HUES48 (cell line): ENCODE measurements at regions not wholly inside any gene's neighbourhood (a gene's known extent, or its start where the extent isn't known, plus 50 kb on each side); places are given as distances from the start of the nearest gene placed in this dataset.
A peak's percentile ranks its signal among the peaks of the same experiment; 100 is the strongest.

Experiments used
- H3K27ac ChIP-seq: one replicate; pipeline ENCODE4 v1.7.0; 2013; ENCODE audit warnings: low read depth, low read length, inconsistent platforms
- H3K27me3 ChIP-seq: 2 replicates; pipeline ENCODE4 v1.6.1; 2013; ENCODE audit warnings: mild to moderate bottlenecking, low read length; ENCODE audit not compliant: control insufficient read depth, insufficient read depth
- H3K36me3 ChIP-seq: 2 replicates; pipeline ENCODE4 v1.6.1; 2013; ENCODE audit warnings: low read length; ENCODE audit not compliant: control insufficient read depth, insufficient read depth
- H3K4me1 ChIP-seq: 2 replicates; pipeline ENCODE4 v1.6.1; 2013; ENCODE audit warnings: mild to moderate bottlenecking, low read length; ENCODE audit not compliant: control insufficient read depth, insufficient read depth
- H3K4me3 ChIP-seq: 2 replicates; pipeline ENCODE4 v1.5.1; 2013; ENCODE audit warnings: mild to moderate bottlenecking, low read depth, low read length
- H3K9ac ChIP-seq: 2 replicates; pipeline ENCODE4 v1.6.1; 2013; ENCODE audit warnings: mild to moderate bottlenecking, low read depth, low read length, moderate library complexity
- H3K9me3 ChIP-seq: 2 replicates; pipeline ENCODE4 v1.6.1; 2013; ENCODE audit warnings: low read length; ENCODE audit not compliant: control insufficient read depth, insufficient read depth

DNA sequence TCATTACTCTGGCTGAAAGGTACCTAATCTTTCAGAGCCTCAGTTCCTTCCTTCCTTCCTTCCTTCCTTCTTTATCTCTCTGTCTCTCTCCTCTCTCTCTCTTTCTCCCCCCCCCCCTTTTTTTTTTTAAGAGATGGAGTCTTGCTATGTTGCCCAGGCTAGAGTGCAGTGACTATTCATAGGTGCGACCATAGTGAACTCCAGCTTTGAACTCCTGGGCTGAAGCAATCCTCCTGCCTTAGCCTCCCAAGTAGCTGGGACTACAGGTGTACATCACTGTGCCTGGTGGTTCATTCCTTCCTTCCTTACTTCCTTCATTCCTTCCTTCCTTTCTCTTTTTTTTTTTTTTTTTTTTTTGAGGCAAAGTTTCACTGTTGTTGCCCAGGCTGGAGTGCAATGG lies 64.3 kb upstream of the MAP4K3 start:
- H3K4me1 ChIP-seq = peaks cover 22% of the 10 kb centered on the region
- no peak overlapping the region for H3K9ac ChIP-seq
- no peak overlapping the region for H3K27ac ChIP-seq
- H3K36me3 ChIP-seq = no peaks in the 10 kb centered on the region
- no peaks in the 10 kb centered on the region for H3K27me3 ChIP-seq
- H3K9me3 ChIP-seq = no peaks in the 10 kb centered on the region; the same call in 1 of the 2 replicates
- no peak overlapping the region for H3K4me3 ChIP-seq

DNA sequence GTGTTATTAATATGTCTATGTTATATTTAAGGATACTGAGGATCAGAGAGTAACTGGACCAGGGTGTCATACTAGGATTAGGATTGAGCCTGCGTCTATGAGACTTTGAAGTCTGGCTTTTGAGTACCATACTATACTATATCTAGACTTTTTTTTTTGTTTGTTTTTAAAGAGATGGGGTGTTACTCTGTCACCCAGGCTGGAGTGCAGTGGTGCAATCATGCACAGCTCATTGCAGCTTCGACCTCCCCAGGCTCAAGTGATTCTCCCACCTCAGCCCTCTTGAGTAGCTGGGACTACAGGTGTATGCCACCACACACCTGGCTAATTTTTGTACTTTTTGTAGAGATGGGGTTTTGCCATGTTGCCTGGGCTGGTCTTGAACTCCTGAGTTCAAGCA lies 66.2 kb upstream of the MAP4K3 start:
- Histone ChIP-seq H3K4me1 (peaks cover 25% of the 10 kb centered on the region), H3K9ac (no peak overlapping the region), H3K36me3 (no peaks in the 10 kb centered on the region), H3K4me3 (no peak overlapping the region), H3K27me3 (no peaks in the 10 kb centered on the region), H3K9me3 (no peaks in the 10 kb centered on the region; the same call in 1 of the 2 replicates), H3K27ac (no peak overlapping the region)

DNA sequence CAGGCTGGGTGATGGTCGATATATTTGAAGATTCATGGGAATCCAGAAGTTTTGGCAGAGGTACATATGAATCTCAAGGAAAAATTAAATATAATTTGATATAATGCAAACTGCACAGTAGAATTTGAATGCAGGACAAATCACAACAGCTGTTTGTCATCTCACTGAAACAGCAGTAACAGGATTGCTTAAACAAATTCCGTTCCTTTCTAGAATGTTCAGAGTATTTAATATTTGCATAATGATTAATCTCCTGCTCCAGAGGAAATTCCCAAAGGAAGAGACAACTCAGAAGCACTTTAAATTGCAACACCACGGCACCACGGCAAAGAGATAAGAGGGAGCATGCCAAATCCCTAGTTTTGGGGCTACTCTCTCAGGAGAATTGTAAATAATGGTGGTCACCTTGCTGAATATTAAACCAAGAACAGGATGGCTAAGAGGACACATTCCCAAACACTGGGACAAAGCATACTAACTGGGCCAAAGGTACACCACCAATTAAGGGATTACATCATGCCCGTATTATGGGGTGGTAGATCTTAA lies 67.8 kb upstream of the MAP4K3 start:
- Histone ChIP-seq H3K27me3 (no peaks in the 10 kb centered on the region), H3K27ac (peak overlapping the region; percentile 18), H3K9me3 (no peaks in the 10 kb centered on the region; the same call in 1 of the 2 replicates), H3K36me3 (no peaks in the 10 kb centered on the region), H3K4me3 (no peak overlapping the region), H3K4me1 (peaks cover 14% of the 10 kb centered on the region; the same call in 1 of the 2 replicates), H3K9ac (no peak overlapping the region)

DNA sequence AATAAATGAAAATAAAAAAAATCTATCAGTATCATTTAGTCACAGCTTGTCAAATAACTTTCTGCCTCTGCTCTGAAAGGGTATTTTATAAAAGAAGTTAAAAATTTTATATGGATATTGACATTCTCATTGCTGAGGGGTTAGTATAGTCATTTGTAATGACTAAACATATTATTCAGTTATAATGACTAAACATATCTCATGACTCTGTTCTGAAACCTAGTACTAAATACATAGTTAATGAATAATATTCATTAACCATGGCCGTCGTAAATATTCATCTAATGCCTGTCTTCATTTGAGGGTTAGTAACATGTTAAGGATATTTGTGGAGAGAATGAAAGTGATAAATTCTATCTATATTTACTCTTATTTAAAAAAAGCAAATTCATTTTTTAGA lies 69.1 kb upstream of the MAP4K3 start:
- Histone ChIP-seq H3K27me3 (no peaks in the 10 kb centered on the region), H3K27ac (no peak overlapping the region), H3K36me3 (no peaks in the 10 kb centered on the region), H3K9ac (no peak overlapping the region), H3K9me3 (no peaks in the 10 kb centered on the region), H3K4me3 (no peak overlapping the region), H3K4me1 (peaks cover 14% of the 10 kb centered on the region; the same call in 1 of the 2 replicates)

DNA sequence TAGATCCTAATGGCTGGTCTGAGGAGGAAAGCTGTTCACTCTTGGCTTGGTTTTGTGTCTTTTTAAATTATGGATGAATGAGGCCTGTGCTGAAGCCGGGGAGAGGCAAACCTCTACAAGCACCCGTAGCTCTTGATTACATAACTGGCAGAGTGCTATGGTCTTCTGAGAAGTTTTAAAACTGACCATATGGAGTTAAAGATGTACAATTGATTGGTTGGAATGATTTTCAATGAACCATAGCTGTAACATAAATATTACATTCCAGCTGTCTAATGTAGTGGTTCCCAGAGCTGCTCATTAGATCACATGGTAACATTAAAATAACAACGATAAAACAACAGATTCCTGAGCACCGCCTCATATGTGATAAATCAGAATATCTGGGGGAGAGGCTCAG lies 71.1 kb upstream of the MAP4K3 start:
- H3K4me1 ChIP-seq = peaks cover 22% of the 10 kb centered on the region; the same call in 1 of the 2 replicates
- no peaks in the 10 kb centered on the region for H3K9me3 ChIP-seq
- H3K27me3 ChIP-seq = no peaks in the 10 kb centered on the region
- H3K4me3 ChIP-seq = no peak overlapping the region
- no peaks in the 10 kb centered on the region for H3K36me3 ChIP-seq
- H3K27ac ChIP-seq = no peak overlapping the region
- H3K9ac ChIP-seq = no peak overlapping the region

DNA sequence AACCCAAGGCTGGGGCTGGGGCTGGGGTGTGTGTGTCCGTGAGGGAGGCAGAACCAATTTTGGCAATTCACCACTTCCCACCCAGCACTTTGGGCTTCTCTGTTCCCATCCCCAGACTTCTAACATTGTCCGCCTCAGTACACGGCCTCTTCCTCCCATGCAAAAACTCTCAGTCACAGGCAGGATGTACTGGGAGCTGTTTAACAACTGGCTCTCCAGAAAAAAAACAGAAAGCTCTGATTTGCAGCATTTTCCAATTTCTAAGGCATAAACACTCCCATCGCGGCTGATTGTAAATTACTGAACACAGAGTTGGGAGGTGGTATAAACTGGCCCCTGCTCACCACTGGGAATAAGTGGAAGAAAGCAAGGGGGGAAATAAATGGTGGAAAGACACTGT lies 73.1 kb upstream of the MAP4K3 start:
- no peak overlapping the region for H3K4me3 ChIP-seq
- H3K9me3 ChIP-seq = no peaks in the 10 kb centered on the region
- H3K9ac ChIP-seq = no peak overlapping the region
- peaks cover 19% of the 10 kb centered on the region for H3K4me1 ChIP-seq
- H3K27ac ChIP-seq = no peak overlapping the region
- H3K27me3 ChIP-seq = no peaks in the 10 kb centered on the region
- no peaks in the 10 kb centered on the region for H3K36me3 ChIP-seq

DNA sequence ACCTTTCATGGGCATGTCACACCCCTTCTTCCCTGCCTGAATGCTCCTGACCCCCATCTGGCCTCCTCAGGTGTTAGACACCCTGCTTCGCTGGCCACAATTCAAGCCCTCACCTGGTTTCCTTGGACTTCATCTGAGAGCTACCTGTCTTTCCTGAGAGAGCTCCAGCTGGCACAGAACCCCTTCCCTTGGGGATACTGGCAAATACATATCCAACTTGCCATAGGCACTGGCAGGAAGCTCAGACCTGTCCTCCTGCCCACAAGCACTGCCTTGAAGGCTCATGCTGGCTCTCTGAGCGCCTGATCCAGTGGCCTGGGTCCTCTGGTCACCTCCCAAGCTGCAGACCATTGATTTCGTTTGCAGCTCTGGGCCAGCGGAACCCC lies 74.1 kb upstream of the MAP4K3 start:
- Histone ChIP-seq H3K4me3 (no peak overlapping the region), H3K27ac (no peak overlapping the region), H3K4me1 (peaks cover 30% of the 10 kb centered on the region), H3K27me3 (no peaks in the 10 kb centered on the region), H3K9me3 (no peaks in the 10 kb centered on the region), H3K9ac (no peak overlapping the region), H3K36me3 (no peaks in the 10 kb centered on the region)

DNA sequence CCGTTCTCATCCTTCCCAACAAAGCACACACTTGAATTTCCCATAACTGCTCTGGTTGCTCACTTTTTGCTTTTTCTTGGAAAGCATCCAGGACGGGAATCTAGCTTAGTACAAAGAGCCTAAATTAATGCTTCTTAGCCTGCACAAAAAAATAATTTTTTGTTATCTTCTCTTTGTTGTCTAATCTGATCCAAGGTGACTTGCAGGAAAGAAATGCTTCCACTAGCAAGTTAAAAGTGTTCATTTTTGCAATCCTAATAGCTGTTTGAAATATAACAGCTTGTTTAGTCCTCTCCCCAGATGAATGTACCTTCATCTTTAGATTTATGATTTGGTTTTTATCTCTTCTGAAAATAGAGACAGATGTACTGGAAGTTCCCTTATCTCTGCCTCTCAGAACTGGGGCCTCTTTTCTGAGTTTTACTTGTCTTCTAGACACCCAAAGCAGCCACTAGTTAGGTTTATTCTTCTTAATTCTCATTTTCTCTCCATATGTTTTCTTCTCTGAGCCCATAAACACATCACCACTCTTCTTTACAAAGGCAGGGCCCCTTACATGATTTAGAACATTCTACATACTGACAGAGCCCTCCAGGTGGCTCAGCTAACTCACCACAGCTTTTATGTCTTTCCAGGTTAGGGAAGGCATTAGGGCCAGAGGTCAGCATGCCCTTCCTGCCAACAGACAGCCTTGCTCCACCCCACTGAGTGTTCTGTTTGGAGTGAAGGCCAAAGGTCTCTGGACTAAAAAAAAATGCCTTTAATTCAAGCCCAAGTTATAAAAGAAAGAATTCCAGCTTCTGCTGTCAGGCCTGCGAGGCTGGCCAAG lies 74.7 kb upstream of the MAP4K3 start:
- H3K27me3 ChIP-seq = no peaks in the 10 kb centered on the region
- peaks cover 33% of the 10 kb centered on the region for H3K4me1 ChIP-seq
- no peak overlapping the region for H3K4me3 ChIP-seq
- no peak overlapping the region for H3K9ac ChIP-seq
- no peaks in the 10 kb centered on the region for H3K9me3 ChIP-seq
- H3K36me3 ChIP-seq = no peaks in the 10 kb centered on the region
- no peak overlapping the region for H3K27ac ChIP-seq

DNA sequence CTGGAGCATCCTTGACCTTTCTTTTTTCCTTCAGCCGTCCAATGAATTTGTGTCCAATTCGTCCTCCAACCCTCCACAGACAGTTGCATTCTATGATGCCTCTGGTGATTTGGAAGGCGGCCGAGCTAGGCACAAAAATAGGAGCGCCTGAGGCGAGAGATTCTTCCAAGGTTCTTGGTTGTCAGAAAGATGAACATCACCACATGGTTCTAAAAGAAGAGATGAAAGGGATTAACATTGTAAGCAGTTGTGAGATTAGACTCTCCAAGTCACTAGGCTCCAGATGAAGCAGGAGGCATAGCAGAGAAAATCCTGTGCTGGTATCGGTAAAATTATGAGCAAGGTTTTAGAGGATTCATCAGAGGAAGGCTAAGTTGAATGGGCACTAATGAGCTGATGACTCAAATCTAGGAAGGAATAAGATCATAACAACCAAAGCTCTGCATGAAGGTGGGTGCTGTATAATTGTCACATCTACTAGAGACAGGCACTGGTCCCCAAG lies 75.4 kb upstream of the MAP4K3 start:
- Histone ChIP-seq H3K27me3 (no peaks in the 10 kb centered on the region), H3K4me1 (peaks cover 40% of the 10 kb centered on the region), H3K36me3 (no peaks in the 10 kb centered on the region), H3K9ac (no peak overlapping the region), H3K9me3 (no peaks in the 10 kb centered on the region), H3K4me3 (no peak overlapping the region), H3K27ac (no peak overlapping the region)

DNA sequence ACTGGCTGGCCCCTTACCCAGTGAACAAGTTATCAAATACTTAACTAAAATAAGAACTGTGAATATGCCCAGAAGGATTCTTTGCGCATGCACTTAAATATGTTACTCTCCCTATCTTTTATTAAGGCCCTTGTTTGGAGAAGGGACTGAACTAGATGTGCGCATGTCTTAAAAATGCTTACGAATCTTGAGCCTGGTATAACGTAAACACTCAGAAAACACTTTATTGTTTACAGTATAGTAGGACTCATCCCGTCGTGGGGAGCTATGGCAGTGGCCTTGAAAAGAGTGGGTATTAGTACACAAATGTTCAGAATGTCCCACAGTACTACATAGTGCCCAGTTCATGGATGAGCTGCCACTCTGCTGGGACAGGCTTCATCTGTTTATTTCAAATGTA lies 75.9 kb upstream of the MAP4K3 start:
- no peaks in the 10 kb centered on the region for H3K27me3 ChIP-seq
- no peak overlapping the region for H3K9ac ChIP-seq
- no peaks in the 10 kb centered on the region for H3K36me3 ChIP-seq
- peaks cover 44% of the 10 kb centered on the region for H3K4me1 ChIP-seq
- no peak overlapping the region for H3K27ac ChIP-seq
- no peaks in the 10 kb centered on the region for H3K9me3 ChIP-seq
- no peak overlapping the region for H3K4me3 ChIP-seq

DNA sequence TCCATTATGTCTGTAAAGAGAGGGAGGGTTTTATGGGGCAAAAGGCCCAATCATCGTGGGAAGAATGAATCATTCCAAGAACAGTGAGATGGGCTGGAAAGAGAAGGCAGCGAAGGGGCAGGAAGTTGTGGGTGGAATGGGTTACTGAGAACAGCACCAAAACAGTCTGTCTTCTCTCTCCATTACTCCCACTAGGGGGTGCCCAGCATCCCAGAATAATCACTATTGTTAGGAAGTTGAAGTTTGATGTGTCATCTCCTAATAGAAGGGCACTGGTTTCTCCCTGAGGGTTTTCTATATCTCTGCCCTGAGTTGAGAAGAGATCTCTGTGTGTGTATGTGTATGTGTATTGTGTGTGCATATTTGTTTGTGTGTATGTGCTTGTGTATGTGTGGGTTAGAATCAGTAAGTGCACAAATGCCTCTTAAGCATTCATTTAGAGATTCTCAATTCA lies 76.6 kb upstream of the MAP4K3 start:
- Histone ChIP-seq H3K36me3 (no peaks in the 10 kb centered on the region), H3K27ac (peak overlapping the region; percentile 3), H3K27me3 (no peaks in the 10 kb centered on the region), H3K4me3 (no peak overlapping the region), H3K4me1 (peaks cover 44% of the 10 kb centered on the region), H3K9me3 (no peaks in the 10 kb centered on the region), H3K9ac (no peak overlapping the region)
